Neural cell (in vitro differentiated cells): ENCODE measurements at regions not wholly inside any gene's neighbourhood (a gene's known extent, or its start where the extent isn't known, plus 50 kb on each side); places are given as distances from the start of the nearest gene placed in this dataset.

Source experiments
- H2AFZ ChIP-seq: fragments of 200-600, 300-800 bp; sonication (generic), shearing (Covaris generic); 2 replicates; pipeline ENCODE4 v1.6.0; 2014; ENCODE audit warnings: low read depth, mild to moderate bottlenecking, antibody characterized with exemption, low read length, moderate library complexity
- H3F3A ChIP-seq: fragments of 200-600 bp; shearing (Covaris generic); 2 replicates; pipeline ENCODE4 v1.6.1; 2016; ENCODE audit warnings: mild to moderate bottlenecking, moderate library complexity, mixed read lengths, antibody characterized with exemption, low read length; ENCODE audit not compliant: insufficient read depth, poor library complexity, severe bottlenecking
- H3K27ac ChIP-seq: fragments of 200-600, 300-800 bp; sonication (generic), shearing (Covaris generic); 2 replicates; pipeline ENCODE4 v1.5.1; 2014; ENCODE audit warnings: mild to moderate bottlenecking, low read length, moderate library complexity
- H3K27me3 ChIP-seq: fragments of 300-800, 200-600 bp; sonication (generic), shearing (Covaris generic); 2 replicates; pipeline ENCODE4 v1.6.0; 2014; ENCODE audit warnings: mild to moderate bottlenecking, low read depth, low read length, moderate library complexity; ENCODE audit not compliant: insufficient read depth
- H3K36me3 ChIP-seq: fragments of 300-800, 200-600 bp; sonication (generic), shearing (Covaris generic); 2 replicates; pipeline ENCODE4 v1.5.1; 2014; ENCODE audit warnings: mild to moderate bottlenecking, antibody characterized with exemption, low read length, moderate library complexity; ENCODE audit not compliant: insufficient read depth
- H3K4me2 ChIP-seq: fragments of 300-800, 200-600 bp; sonication (generic), shearing (Covaris generic); 2 replicates; pipeline ENCODE4 v1.6.0; 2014; ENCODE audit warnings: mild to moderate bottlenecking, low read length
- H3K4me3 ChIP-seq: fragments of 300-800, 200-600 bp; sonication (generic), shearing (Covaris generic); 2 replicates; pipeline ENCODE4 v1.5.1; 2014; ENCODE audit warnings: mild to moderate bottlenecking, low read length, moderate library complexity
- H3K79me2 ChIP-seq: fragments of 200-600 bp; shearing (Covaris generic); replicated peaks from 2 replicates; pipeline ENCODE4 v1.6.0; 2014; ENCODE audit warnings: mild to moderate bottlenecking, low read length, moderate library complexity; ENCODE audit not compliant: insufficient read depth
- H3K9ac ChIP-seq: fragments of 300-800, 200-600 bp; sonication (generic), shearing (Covaris generic); 2 replicates; pipeline ENCODE4 v1.6.1; 2016; ENCODE audit warnings: mild to moderate bottlenecking, low read length, mixed read lengths
- H3K9me2 ChIP-seq: fragments of 200-600 bp; shearing (Covaris generic); 2 replicates; pipeline ENCODE4 v1.6.1; 2016; ENCODE audit warnings: mild to moderate bottlenecking, low read length, mixed read lengths; ENCODE audit not compliant: insufficient read depth
- H3K9me3 ChIP-seq: fragments of 200-600, 300-800 bp; sonication (generic), shearing (Covaris generic); 2 replicates; pipeline ENCODE4 v1.6.1; 2016; ENCODE audit warnings: mild to moderate bottlenecking, mixed run types, low read length, moderate library complexity, mixed read lengths
- H4K20me1 ChIP-seq: fragments of 200-600 bp; shearing (Covaris generic); 2 replicates; pipeline ENCODE4 v1.6.1; 2016; ENCODE audit warnings: mild to moderate bottlenecking, mixed run types; ENCODE audit not compliant: insufficient read depth
- CTCF ChIP-seq: fragments of 450-650 bp; IDR thresholded peaks from 2 replicates; pipeline ENCODE4 v1.5.1; 2014; ENCODE audit warnings: antibody characterized with exemption, mild to moderate bottlenecking, moderate library complexity; ENCODE audit not compliant: poor library complexity, severe bottlenecking
- EP300 ChIP-seq: fragments of 450-650 bp; conservative IDR thresholded peaks from 2 replicates; pipeline ENCODE4 v1.6.1; 2014; ENCODE audit warnings: antibody characterized with exemption, mild to moderate bottlenecking, moderate library complexity; ENCODE audit not compliant: poor library complexity, severe bottlenecking
- EZH2 ChIP-seq: fragments of 200-600, 300-800 bp; shearing (Covaris generic), sonication (generic); IDR thresholded peaks from 2 replicates; pipeline ENCODE4 v1.6.1; 2014; ENCODE audit warnings: antibody characterized with exemption, low read length, borderline replicate concordance, mild to moderate bottlenecking; ENCODE audit not compliant: insufficient read depth, poor library complexity, severe bottlenecking
- MXI1 ChIP-seq: fragments of 450-650 bp; conservative IDR thresholded peaks from 2 replicates; pipeline ENCODE4 v1.6.1; 2014; ENCODE audit warnings: antibody characterized with exemption, mild to moderate bottlenecking; ENCODE audit not compliant: poor library complexity, severe bottlenecking
- POLR2AphosphoS5 ChIP-seq: IDR thresholded peaks from 2 replicates; pipeline ENCODE4 v1.6.1; 2012
- RAD21 ChIP-seq: fragments of 450-650 bp; conservative IDR thresholded peaks from 2 replicates; pipeline ENCODE4 v1.6.1; 2014; ENCODE audit warnings: antibody characterized with exemption, mild to moderate bottlenecking, moderate library complexity
- REST ChIP-seq: IDR thresholded peaks from 2 replicates; pipeline ENCODE4 v1.6.1; 2012; ENCODE audit warnings: borderline replicate concordance
- SMC3 ChIP-seq: fragments of 450-650 bp; conservative IDR thresholded peaks from 2 replicates; pipeline ENCODE4 v1.6.1; 2014; ENCODE audit warnings: antibody characterized with exemption, mild to moderate bottlenecking, moderate library complexity; ENCODE audit not compliant: poor library complexity
- TAF1 ChIP-seq: IDR thresholded peaks from 2 replicates; pipeline ENCODE4 v1.6.1; 2012; ENCODE audit warnings: low read depth

DNA sequence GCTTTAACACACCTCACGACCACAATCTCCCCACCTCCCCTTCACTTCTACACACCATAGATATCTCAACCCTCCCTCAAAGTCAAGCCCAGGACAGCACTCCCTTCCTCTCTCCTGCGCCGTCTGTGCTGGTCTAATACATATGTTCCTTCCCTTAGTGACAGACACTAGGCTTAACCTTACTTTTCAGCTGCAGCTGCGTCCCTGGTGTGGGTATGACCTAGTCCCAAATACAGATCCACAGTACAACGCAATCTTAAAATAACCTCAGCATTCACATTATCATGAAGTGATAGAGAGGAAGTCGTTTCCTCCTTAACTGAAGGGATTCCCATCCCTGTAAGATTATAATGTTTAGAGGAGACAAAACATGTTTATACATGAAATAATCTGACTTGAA is 192.7 kb upstream of the TANK start:
- Histone ChIP-seq H3F3A (no peaks in the 10 kb centered on the region), H3K9ac (no peak overlapping the region)
- no peak for TF ChIP-seq TAF1
- TF ChIP-seq EP300, result no peak
- TF ChIP-seq CTCF, result no peak
- TF ChIP-seq EZH2, result no peak
- TF ChIP-seq REST, result no peak
- TF ChIP-seq POLR2AphosphoS5, result no peak
- no peak for TF ChIP-seq MXI1
- no peak for TF ChIP-seq RAD21
- TF ChIP-seq SMC3, result no peak

DNA sequence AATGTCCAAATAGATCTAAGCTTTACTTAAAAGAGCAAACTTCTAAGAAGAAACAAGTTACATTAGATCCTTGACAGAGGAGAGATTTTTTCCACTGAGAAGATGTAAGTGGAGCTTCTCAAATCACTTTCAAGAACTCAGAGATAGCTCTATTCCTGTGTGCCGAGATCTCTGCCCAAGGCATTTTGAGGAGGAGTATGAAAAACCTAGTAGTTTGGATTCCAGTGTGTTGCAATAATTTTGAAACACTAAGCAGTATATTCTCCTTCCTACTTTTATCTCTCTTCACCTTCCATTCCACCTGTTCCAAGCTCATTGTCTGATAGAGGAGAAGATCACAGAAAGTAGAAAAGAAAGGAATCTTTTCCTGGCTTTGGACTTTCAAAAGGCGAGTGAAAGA is 192.0 kb upstream of the TANK start:
- H3K4me2 ChIP-seq, result no peak overlapping the region
- no peaks in the 10 kb centered on the region for H3K36me3 ChIP-seq
- H3K4me3 ChIP-seq, result no peak overlapping the region
- no peaks in the 10 kb centered on the region for H3F3A ChIP-seq
- no peak overlapping the region for H3K27ac ChIP-seq
- H2AFZ ChIP-seq, result no peak overlapping the region
- H4K20me1 ChIP-seq, result no peaks in the 10 kb centered on the region
- no peak for TF ChIP-seq POLR2AphosphoS5
- no peak for TF ChIP-seq SMC3
- no peak for TF ChIP-seq TAF1
- TF ChIP-seq EZH2, result no peak
- no peak for TF ChIP-seq CTCF
- no peak for TF ChIP-seq REST
- TF ChIP-seq MXI1, result no peak
- no peak for TF ChIP-seq RAD21
- no peak for TF ChIP-seq EP300
- no peaks in the 10 kb centered on the region for H3K27me3 ChIP-seq
- H3K79me2 ChIP-seq, result no peaks in the 10 kb centered on the region
- H3K9ac ChIP-seq, result no peak overlapping the region
- H3K9me2 ChIP-seq, result no peaks in the 10 kb centered on the region
- H3K9me3 ChIP-seq, result no peaks in the 10 kb centered on the region

More for the DNA sequence above, 192.7 kb upstream of the TANK start:
- H3K9me3 ChIP-seq, result no peaks in the 10 kb centered on the region
- no peak overlapping the region for H3K4me3 ChIP-seq
- H3K27ac ChIP-seq, result no peak overlapping the region
- H3K27me3 ChIP-seq, result no peaks in the 10 kb centered on the region
- no peak overlapping the region for H2AFZ ChIP-seq
- no peaks in the 10 kb centered on the region for H3K9me2 ChIP-seq
- no peak overlapping the region for H3K4me2 ChIP-seq
- no peaks in the 10 kb centered on the region for H3K79me2 ChIP-seq
- H3K36me3 ChIP-seq, result no peaks in the 10 kb centered on the region
- H4K20me1 ChIP-seq, result no peaks in the 10 kb centered on the region
